A549 (cell line): ENCODE measurements at regions not wholly inside any gene's neighbourhood (a gene's known extent, or its start where the extent isn't known, plus 50 kb on each side); places are given as distances from the start of the nearest gene placed in this dataset.

Experiments used
- ATAC-seq, 2 experiments: fragments of 200-7000 bp in 1 of 2; fragments of >200 bp in 1 of 2; cut with Nextera tagmentation in 1 of 2; cut with Tn5 transposase in 1 of 2; 3 replicates each; pipeline versions ENCODE4 v1.8.0 to v1.9.1; 2018 to 2020; ENCODE audit warnings: mild to moderate bottlenecking in 1 of 2, moderate library complexity in 1 of 2
- CTCF ChIA-PET: fragments of 300-600 bp; sonication (Branson Sonifier 250); formaldehyde crosslinking; extraction: SDS; loops from one replicate; lab custom pipeline; 2021; ENCODE audit warnings: antibody characterized with exemption, inconsistent platforms; lab: Yijun Ruan, JAX
- POLR2A ChIA-PET: fragments of 350-600 bp; formaldehyde crosslinking; extraction: SDS; loops from one replicate; lab custom pipeline; 2021; ENCODE audit warnings: antibody characterized with exemption, inconsistent platforms; lab: Yijun Ruan, JAX
- DNase-seq, 2 experiments: peaks; one replicate each; pipeline versions ENCODE4 v3.0.0 to v3.0.0-alpha.2; 2011 to 2016; ENCODE audit warnings: low read depth in 1 of 2, low spot score in 1 of 2
- FAIRE-seq: peaks from 2 replicates; lab custom pipeline; 2011; peaks lifted over from hg19 to GRCh38; lab: Jason Lieb, UNC
- H3K27ac ChIP-seq, 2 experiments: fragments of >200 bp; sonication (Bioruptor Twin); formaldehyde crosslinking; 3 replicates each; pipeline ENCODE4 v1.5.1; 2016 to 2017
- H3K4me1 ChIP-seq: fragments of >200 bp; sonication (Bioruptor Twin); formaldehyde crosslinking; 3 replicates; pipeline ENCODE4 v1.6.1; 2016
- H3K4me2 ChIP-seq: fragments of >200 bp; sonication (Bioruptor Twin); formaldehyde crosslinking; 3 replicates; pipeline ENCODE4 v1.6.1; 2016
- H3K4me3 ChIP-seq: fragments of >200 bp; sonication (Bioruptor Twin); formaldehyde crosslinking; 3 replicates; pipeline ENCODE4 v1.5.1; 2016
- H3K9me3 ChIP-seq: fragments of >200 bp; sonication (Bioruptor Twin); formaldehyde crosslinking; 3 replicates; pipeline ENCODE4 v1.6.1; 2016
- CEBPB ChIP-seq, 2 experiments: fragments of >200 bp in 1 of 2; sonication (Bioruptor Twin) in 1 of 2; formaldehyde crosslinking in 1 of 2; IDR thresholded peaks; 2 replicates each; pipeline ENCODE4 v1.6.1; 2012 to 2016
- CHD2 ChIP-seq: fragments of 150-350 bp; IDR thresholded peaks from 2 replicates; pipeline ENCODE4 v1.6.1; 2014; ENCODE audit warnings: low read length; ENCODE audit not compliant: partially characterized antibody
- EHF ChIP-seq: fragments of 250-450 bp; sonication (Bioruptor Pico); IDR thresholded peaks from 2 replicates; pipeline ENCODE4 v1.5.0; 2020; ENCODE audit warnings: mild to moderate bottlenecking
- EP300 ChIP-seq, 2 experiments: fragments of >200 bp; sonication (Bioruptor Twin); formaldehyde crosslinking; IDR thresholded peaks; 2 replicates in 1 of 2; 3 replicates in 1 of 2; pipeline ENCODE4 v1.6.1; 2016 to 2017
- ESRRA ChIP-seq: fragments of 150-350 bp; IDR thresholded peaks from 2 replicates; pipeline ENCODE4 v1.6.1; 2014; ENCODE audit warnings: mild to moderate bottlenecking, low read length, borderline replicate concordance
- FOXS1 ChIP-seq: fragments of 250-450 bp; sonication (Bioruptor Pico); IDR thresholded peaks from 2 replicates; pipeline ENCODE4 v1.5.0; 2020; ENCODE audit warnings: mild to moderate bottlenecking, moderate library complexity
- HDAC2 ChIP-seq: fragments of 200-600 bp; sonication (generic); IDR thresholded peaks from 2 replicates; pipeline ENCODE4 v1.6.1; 2016
- HEYL ChIP-seq: fragments of 250-450 bp; sonication (Bioruptor Pico); IDR thresholded peaks from 2 replicates; pipeline ENCODE4 v1.8.0; 2021; ENCODE audit warnings: mild to moderate bottlenecking, moderate library complexity
- HOXB13 ChIP-seq: fragments of 250-450 bp; sonication (Bioruptor Pico); IDR thresholded peaks from 2 replicates; pipeline ENCODE4 v1.5.0; 2020; ENCODE audit warnings: low read depth, mild to moderate bottlenecking, moderate library complexity
- KDM5A ChIP-seq: fragments of 200-600 bp; sonication (generic); IDR thresholded peaks from 2 replicates; pipeline ENCODE4 v1.6.1; 2016; ENCODE audit warnings: antibody characterized with exemption, mild to moderate bottlenecking
- MAFK ChIP-seq: fragments of 450-650 bp; IDR thresholded peaks from 2 replicates; pipeline ENCODE4 v1.6.1; 2014; ENCODE audit not compliant: partially characterized antibody
- MAZ ChIP-seq: fragments of 150-350 bp; IDR thresholded peaks from 2 replicates; pipeline ENCODE4 v1.6.1; 2014; ENCODE audit warnings: antibody characterized with exemption, low read depth, low read length, borderline replicate concordance
- MYC ChIP-seq: IDR thresholded peaks from 2 replicates; pipeline ENCODE4 v1.6.1; 2012; ENCODE audit warnings: mild to moderate bottlenecking, inconsistent platforms, low read length, improper control_type of control experiment, borderline replicate concordance
- NPAS2 ChIP-seq: fragments of 250-450 bp; sonication (Bioruptor Pico); IDR thresholded peaks from 2 replicates; pipeline ENCODE4 v1.8.0; 2022; ENCODE audit warnings: mild to moderate bottlenecking, moderate library complexity, borderline replicate concordance
- NR3C1 ChIP-seq: fragments of >200 bp; sonication (Bioruptor Twin); formaldehyde crosslinking; IDR thresholded peaks from 3 replicates; pipeline ENCODE4 v1.6.1; 2017
- POLR2AphosphoS2 ChIP-seq: conservative IDR thresholded peaks from 2 replicates; pipeline ENCODE4 v1.6.1; 2012; ENCODE audit warnings: low read length, improper control_type of control experiment, inconsistent platforms
- RARB ChIP-seq: fragments of 250-450 bp; sonication (Bioruptor Pico); IDR thresholded peaks from 2 replicates; pipeline ENCODE4 v1.8.0; 2021; ENCODE audit warnings: mild to moderate bottlenecking, moderate library complexity
- RNF2 ChIP-seq: fragments of 200-600 bp; sonication (generic); IDR thresholded peaks from 2 replicates; pipeline ENCODE4 v1.6.1; 2016; ENCODE audit warnings: low read depth, mild to moderate bottlenecking, antibody characterized with exemption, moderate library complexity, borderline replicate concordance
- ZFP36 ChIP-seq: fragments of 450-650 bp; IDR thresholded peaks from 2 replicates; pipeline ENCODE4 v1.6.1; 2014; ENCODE audit warnings: borderline replicate concordance; ENCODE audit not compliant: partially characterized antibody
- ZSCAN20 ChIP-seq: fragments of 250-450 bp; sonication (Bioruptor Pico); IDR thresholded peaks from 2 replicates; pipeline ENCODE4 v1.8.0; 2022; ENCODE audit warnings: mild to moderate bottlenecking, moderate library complexity
- WGBS: methylation state at CpG from one replicate; pipeline ENCODE4 v1.1.6; 2017; ENCODE audit errors: missing lambda C conversion rate; 5-methylcytosine and 5-hydroxymethylcytosine counted together
- TF ChIP-seq, protein P1 (sequence below): fragments of 200-600 bp; sonication (generic); IDR thresholded peaks from 2 replicates; pipeline ENCODE4 v1.6.1; 2016; ENCODE audit warnings: antibody characterized with exemption, mild to moderate bottlenecking, moderate library complexity
- TF ChIP-seq, protein P2 (sequence below): IDR thresholded peaks from 2 replicates; pipeline ENCODE4 v1.6.1; 2012; ENCODE audit warnings: low read depth, borderline replicate concordance
- TF ChIP-seq, protein P3 (sequence below): IDR thresholded peaks from 2 replicates; pipeline ENCODE4 v1.6.1; 2012
- TF ChIP-seq, protein P4 (sequence below): fragments of 250-450 bp; sonication (Bioruptor Pico); IDR thresholded peaks from 2 replicates; pipeline ENCODE4 v1.5.0; 2021; ENCODE audit warnings: mild to moderate bottlenecking, moderate library complexity, borderline replicate concordance
- TF ChIP-seq, protein P5 (sequence below): fragments of 450-650 bp; IDR thresholded peaks from 2 replicates; pipeline ENCODE4 v1.6.1; 2014; ENCODE audit warnings: antibody characterized with exemption

DNA sequence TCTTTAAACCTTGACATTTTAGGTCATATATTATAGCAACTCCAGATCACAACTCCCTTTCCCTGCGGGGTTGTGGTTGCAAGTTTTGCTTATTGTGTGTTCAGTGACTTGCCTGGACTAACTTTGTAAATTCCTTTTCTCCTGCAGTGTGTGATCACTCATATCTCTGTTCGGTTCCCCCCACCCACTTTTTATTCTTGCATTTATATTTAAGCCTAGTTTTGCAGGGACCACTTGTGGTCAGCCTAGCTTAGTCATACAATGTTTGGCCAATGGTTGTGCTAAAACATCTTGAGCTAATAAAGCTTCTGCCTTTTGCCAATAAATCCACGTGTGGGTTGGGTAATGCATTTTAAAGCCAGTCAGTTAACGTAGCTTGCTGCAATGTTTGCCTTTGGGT, 146.5 kb upstream of the IRX4 start (continued):
- TF ChIP-seq, protein P1, sequence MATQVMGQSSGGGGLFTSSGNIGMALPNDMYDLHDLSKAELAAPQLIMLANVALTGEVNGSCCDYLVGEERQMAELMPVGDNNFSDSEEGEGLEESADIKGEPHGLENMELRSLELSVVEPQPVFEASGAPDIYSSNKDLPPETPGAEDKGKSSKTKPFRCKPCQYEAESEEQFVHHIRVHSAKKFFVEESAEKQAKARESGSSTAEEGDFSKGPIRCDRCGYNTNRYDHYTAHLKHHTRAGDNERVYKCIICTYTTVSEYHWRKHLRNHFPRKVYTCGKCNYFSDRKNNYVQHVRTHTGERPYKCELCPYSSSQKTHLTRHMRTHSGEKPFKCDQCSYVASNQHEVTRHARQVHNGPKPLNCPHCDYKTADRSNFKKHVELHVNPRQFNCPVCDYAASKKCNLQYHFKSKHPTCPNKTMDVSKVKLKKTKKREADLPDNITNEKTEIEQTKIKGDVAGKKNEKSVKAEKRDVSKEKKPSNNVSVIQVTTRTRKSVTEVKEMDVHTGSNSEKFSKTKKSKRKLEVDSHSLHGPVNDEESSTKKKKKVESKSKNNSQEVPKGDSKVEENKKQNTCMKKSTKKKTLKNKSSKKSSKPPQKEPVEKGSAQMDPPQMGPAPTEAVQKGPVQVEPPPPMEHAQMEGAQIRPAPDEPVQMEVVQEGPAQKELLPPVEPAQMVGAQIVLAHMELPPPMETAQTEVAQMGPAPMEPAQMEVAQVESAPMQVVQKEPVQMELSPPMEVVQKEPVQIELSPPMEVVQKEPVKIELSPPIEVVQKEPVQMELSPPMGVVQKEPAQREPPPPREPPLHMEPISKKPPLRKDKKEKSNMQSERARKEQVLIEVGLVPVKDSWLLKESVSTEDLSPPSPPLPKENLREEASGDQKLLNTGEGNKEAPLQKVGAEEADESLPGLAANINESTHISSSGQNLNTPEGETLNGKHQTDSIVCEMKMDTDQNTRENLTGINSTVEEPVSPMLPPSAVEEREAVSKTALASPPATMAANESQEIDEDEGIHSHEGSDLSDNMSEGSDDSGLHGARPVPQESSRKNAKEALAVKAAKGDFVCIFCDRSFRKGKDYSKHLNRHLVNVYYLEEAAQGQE = no peak
- TF ChIP-seq MAZ (no peak), POLR2AphosphoS2 (no peak), KDM5A (no peak), ZSCAN20 (no peak), RNF2 (no peak), FOXS1 (no peak)
- TF ChIP-seq, all 56 proteins: peak for 0

DNA sequence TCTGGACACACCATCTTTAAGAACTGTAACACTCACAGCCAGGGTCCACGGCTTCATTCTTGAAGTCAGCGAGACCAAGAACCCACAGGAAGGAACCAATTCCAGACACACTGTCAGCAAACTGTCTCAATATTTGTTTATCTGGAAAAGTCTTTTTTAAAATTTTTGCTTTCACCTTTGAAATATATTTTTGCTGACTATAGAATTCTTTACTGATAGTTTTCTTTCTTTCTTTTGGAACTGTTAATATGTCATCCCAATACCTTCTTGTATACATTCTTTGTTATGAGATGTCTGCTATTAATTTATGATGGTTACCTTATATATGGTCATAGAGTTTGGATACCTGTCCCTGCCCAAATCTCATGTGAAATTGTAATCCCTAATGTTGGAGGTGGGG, 145.1 kb upstream of the IRX4 start:
- POLR2A ChIA-PET = no interaction called here
- CTCF ChIA-PET = no interaction called here
- H3K9me3 ChIP-seq = no peaks in the 10 kb centered on the region
- FAIRE-seq (no peak), DNase-seq (no peak), ATAC-seq (no peak)
- 8% methylated on average over 2 of the region's 2 CpGs for WGBS
- H3K27ac ChIP-seq = no peak overlapping the region
- no peak for TF ChIP-seq MAZ
- peak; percentile 53 for TF ChIP-seq MAFK
- H3K4me3 ChIP-seq = no peak overlapping the region
- no peaks in the 10 kb centered on the region for H3K4me1 ChIP-seq
- no peak overlapping the region for H3K4me2 ChIP-seq

DNA sequence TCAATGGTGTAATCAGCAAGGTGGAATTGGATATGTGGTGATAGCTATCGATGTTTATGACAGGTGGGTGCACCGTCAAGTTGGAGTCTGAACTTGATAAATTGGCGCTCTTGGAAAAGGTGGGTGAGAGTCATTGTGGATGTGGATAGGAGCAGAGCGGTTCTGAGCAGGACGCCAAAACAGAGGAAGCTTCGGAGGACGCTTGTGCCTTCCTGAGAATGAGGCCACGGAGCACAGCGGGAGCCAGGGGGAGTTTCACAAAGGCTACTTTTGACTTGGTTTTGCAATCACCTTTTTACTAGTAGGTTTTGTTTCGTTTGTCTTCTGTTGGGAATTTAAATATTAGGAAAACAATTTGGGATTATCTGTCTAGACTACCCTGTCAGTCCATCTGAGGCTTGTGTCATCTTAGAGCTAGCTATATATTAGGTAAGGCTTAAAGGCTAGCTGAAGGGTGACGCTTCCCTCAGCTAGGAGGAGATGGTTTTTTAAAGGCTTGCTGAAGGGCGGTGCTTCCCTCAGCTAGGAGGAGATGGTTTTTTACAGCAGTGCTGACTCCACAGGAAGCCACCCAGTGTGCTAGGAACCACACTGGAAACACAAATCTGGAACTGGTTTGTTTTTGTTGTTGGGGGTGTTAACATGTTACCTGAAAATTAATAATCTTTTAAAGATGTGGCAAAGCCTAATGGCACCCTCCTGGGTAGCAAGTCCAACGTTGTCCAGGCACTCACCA, 142.4 kb upstream of the IRX4 start:
- H3K4me3 ChIP-seq = no peak overlapping the region
- FAIRE-seq (no peak), ATAC-seq (no peak), DNase-seq (no peak)
- ChIA-PET CTCF (interaction anchor here (0.8 kb wide), 1 partner anchor 12 kb away, joined by 3 read pairs; no protein-coding TSS in a partner anchor), POLR2A (no interaction called here)
- WGBS = 25% methylated on average over 13 of the region's 13 CpGs
- H3K4me2 ChIP-seq = no peak overlapping the region
- TF ChIP-seq CEBPB (IDR thresholded peaks at IDR 0.05) (no peak), HEYL (CRISPR knock-in tag) (no peak), RARB (CRISPR knock-in tag) (no peak), EP300 (IDR thresholded peaks at IDR 0.05) (no peak), ZFP36 (no peak), FOXS1 (no peak), CHD2 (no peak), HOXB13 (CRISPR knock-in tag) (no peak), HDAC2 (no peak), NPAS2 (no peak)
- TF ChIP-seq, protein P2, sequence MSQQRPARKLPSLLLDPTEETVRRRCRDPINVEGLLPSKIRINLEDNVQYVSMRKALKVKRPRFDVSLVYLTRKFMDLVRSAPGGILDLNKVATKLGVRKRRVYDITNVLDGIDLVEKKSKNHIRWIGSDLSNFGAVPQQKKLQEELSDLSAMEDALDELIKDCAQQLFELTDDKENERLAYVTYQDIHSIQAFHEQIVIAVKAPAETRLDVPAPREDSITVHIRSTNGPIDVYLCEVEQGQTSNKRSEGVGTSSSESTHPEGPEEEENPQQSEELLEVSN = no peak
- no peaks in the 10 kb centered on the region for H3K9me3 ChIP-seq
- H3K4me1 ChIP-seq = no peaks in the 10 kb centered on the region
- H3K27ac ChIP-seq = no peak overlapping the region

DNA sequence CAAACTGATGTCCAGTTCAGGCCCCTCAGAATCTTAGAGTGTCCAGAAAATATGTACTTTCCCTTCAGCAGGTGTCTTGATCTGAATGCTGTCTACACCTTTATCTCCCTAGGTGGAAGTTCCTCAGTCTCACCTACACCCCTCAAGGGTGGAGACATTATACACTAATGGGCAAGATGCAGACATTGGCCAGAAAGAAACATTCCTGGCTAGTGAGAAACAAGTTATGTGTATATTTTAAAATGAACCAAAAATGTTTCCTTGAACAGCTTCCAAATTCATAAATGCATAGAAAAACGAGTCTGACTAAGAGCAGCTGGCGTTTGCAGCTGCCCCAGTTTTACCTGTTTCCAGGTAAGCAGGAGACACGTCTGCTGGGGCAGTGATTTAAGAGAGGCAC, 140.5 kb upstream of the IRX4 start:
- H3K27ac ChIP-seq = no peak overlapping the region
- ATAC-seq (no peak), DNase-seq (no peak), FAIRE-seq (no peak)
- no peak overlapping the region for H3K4me3 ChIP-seq
- POLR2A ChIA-PET = no interaction called here
- H3K9me3 ChIP-seq = no peaks in the 10 kb centered on the region
- CTCF ChIA-PET = no interaction called here
- H3K4me2 ChIP-seq = no peak overlapping the region
- H3K4me1 ChIP-seq = no peaks in the 10 kb centered on the region
- WGBS = 1% methylated on average over 3 of the region's 3 CpGs
- TF ChIP-seq, protein P3, sequence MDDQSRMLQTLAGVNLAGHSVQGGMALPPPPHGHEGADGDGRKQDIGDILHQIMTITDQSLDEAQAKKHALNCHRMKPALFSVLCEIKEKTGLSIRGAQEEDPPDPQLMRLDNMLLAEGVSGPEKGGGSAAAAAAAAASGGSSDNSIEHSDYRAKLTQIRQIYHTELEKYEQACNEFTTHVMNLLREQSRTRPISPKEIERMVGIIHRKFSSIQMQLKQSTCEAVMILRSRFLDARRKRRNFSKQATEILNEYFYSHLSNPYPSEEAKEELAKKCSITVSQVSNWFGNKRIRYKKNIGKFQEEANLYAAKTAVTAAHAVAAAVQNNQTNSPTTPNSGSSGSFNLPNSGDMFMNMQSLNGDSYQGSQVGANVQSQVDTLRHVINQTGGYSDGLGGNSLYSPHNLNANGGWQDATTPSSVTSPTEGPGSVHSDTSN = no peak
- TF ChIP-seq NPAS2 = no peak
- TF ChIP-seq, protein P4, sequence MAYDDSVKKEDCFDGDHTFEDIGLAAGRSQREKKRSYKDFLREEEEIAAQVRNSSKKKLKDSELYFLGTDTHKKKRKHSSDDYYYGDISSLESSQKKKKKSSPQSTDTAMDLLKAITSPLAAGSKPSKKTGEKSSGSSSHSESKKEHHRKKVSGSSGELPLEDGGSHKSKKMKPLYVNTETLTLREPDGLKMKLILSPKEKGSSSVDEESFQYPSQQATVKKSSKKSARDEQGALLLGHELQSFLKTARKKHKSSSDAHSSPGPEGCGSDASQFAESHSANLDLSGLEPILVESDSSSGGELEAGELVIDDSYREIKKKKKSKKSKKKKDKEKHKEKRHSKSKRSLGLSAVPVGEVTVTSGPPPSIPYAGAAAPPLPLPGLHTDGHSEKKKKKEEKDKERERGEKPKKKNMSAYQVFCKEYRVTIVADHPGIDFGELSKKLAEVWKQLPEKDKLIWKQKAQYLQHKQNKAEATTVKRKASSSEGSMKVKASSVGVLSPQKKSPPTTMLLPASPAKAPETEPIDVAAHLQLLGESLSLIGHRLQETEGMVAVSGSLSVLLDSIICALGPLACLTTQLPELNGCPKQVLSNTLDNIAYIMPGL (CRISPR knock-in tag) = no peak
- TF ChIP-seq ESRRA = no peak
- TF ChIP-seq, protein P5, sequence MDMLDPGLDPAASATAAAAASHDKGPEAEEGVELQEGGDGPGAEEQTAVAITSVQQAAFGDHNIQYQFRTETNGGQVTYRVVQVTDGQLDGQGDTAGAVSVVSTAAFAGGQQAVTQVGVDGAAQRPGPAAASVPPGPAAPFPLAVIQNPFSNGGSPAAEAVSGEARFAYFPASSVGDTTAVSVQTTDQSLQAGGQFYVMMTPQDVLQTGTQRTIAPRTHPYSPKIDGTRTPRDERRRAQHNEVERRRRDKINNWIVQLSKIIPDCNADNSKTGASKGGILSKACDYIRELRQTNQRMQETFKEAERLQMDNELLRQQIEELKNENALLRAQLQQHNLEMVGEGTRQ = no peak
- no peak for TF ChIP-seq MAZ
- no peak for TF ChIP-seq NR3C1
- no peak for TF ChIP-seq EHF (CRISPR knock-in tag)
- TF ChIP-seq MYC = no peak
